Heart right ventricle (tissue), 16 donors: ENCODE measurements at regions not wholly inside any gene's neighbourhood (a gene's known extent, or its start where the extent isn't known, plus 50 kb on each side); places are given as distances from the start of the nearest gene placed in this dataset.

ENCODE experiments used
- ATAC-seq, 8 donors: fragments of 200-7000 bp; cut with Tn5 transposase; one replicate each; pipeline ENCODE4 v1.9.1; 2020; ENCODE audit warnings: mild to moderate bottlenecking in 8 of 8, moderate library complexity in 8 of 8, moderate number of reproducible peaks in 1 of 8
- DNase-seq, 2 donors: peaks; one replicate each; pipeline ENCODE4 v3.0.0-alpha.2; 2020
- H3K27ac ChIP-seq, 10 donors: fragments of 200-600 bp; sonication (generic) in 2 of 10; one replicate each; pipeline versions ENCODE4 v1.5.0 to v1.8.0; 2020 to 2022; ENCODE audit warnings: mild to moderate bottlenecking in 3 of 10
- H3K27me3 ChIP-seq, 7 donors: fragments of 200-600 bp; one replicate each; pipeline ENCODE4 v1.8.0; 2021 to 2022; ENCODE audit warnings: mild to moderate bottlenecking in 2 of 7
- H3K36me3 ChIP-seq, 9 donors: fragments of 200-600 bp; sonication (generic) in 1 of 9; one replicate each; pipeline versions ENCODE4 v1.5.0 to v1.8.0; 2020 to 2022; ENCODE audit warnings: mild to moderate bottlenecking in 2 of 9
- H3K4me1 ChIP-seq, 9 donors: fragments of 200-600 bp; sonication (generic) in 1 of 9; one replicate each; pipeline versions ENCODE4 v1.5.0 to v1.8.0; 2020 to 2022; ENCODE audit warnings: mild to moderate bottlenecking in 4 of 9
- H3K4me3 ChIP-seq, 10 donors: fragments of 200-600 bp; sonication (generic) in 2 of 10; one replicate each; pipeline versions ENCODE4 v1.5.0 to v1.8.0; 2020 to 2022; ENCODE audit warnings: mild to moderate bottlenecking in 7 of 10, moderate library complexity in 2 of 10
- H3K9me3 ChIP-seq, 11 donors: fragments of 200-600 bp in 10 of 11; sonication (generic) in 2 of 11; one replicate each; pipeline versions ENCODE4 v1.5.0 to v1.8.0; 2013 to 2022; ENCODE audit warnings: mild to moderate bottlenecking in 2 of 11, control low read depth in 1 of 11, moderate library complexity in 1 of 11
- WGBS, 2 donors: extraction: QIAGEN DNeasy Blood & Tissue Kit; methylation state at CpG; one replicate each; pipeline ENCODE4 v1.1.7; 2013; ENCODE audit warnings: inconsistent platforms in 1 of 2; 5-methylcytosine and 5-hydroxymethylcytosine counted together
- intact Hi-C, 10 donors: fragments of 100-400 bp; cut with DNase I; formaldehyde crosslinking; loops; one replicate each; pipeline versions ENCODE4 v1.11.1 to v1.14.2; 2022
- TF ChIP-seq, protein P1 (sequence below), 9 donors: fragments of 200-600 bp; sonication (generic) in 2 of 9; IDR thresholded peaks; one replicate each; pipeline versions ENCODE4 v1.5.0 to v1.8.0; 2021 to 2022; ENCODE audit warnings: antibody characterized with exemption in 9 of 9, mild to moderate bottlenecking in 5 of 9, moderate library complexity in 1 of 9
- donor health status: Arrhythmogenic right ventricular cardiomyopathy.
- donor health status: ischemic (EF 13 %, LVEDD 7.1; RV severe dilation, severe dysfunction).
- donor health status: healthy with polysubstance abuse.
- donor health status: DM: no; HTN: yes; CAD: no.
- donor health status: DM: no; HTN: no; CAD: no.
- donor health status: ischemic (EF 25% LVEDD 6.9; RV normal size, moderate dysfunction).
- donor health status: ischemic (EF 25% LVEDD 5.7; RV mildly dilated, moderate dysfunction).
- donor health status: healthy.
- donor health status: DM: yes; HTN: yes; CAD: no.
- donor health status: Ischemic cardiomyopathy.
- donor health status: ischemic (EF 35%, LVEDD 5.7; RV mildly dilated, moderate dysfunction).
- donor health status: nonischemic (EF 11% LVEDD 7.7; RV severe dilation, severe dysfunction).
- donor health status: DM: yes; HTN: yes; CAD: no.
- donor health status: PGD.
- donor health status: ischemic (EF 29% LVEDD 5.4; RV normal size, mild dysfunction).
- donor health status: nonischemic (EF 23%, LVEDD 6.1; RV moderate dilation, normal function).

DNA sequence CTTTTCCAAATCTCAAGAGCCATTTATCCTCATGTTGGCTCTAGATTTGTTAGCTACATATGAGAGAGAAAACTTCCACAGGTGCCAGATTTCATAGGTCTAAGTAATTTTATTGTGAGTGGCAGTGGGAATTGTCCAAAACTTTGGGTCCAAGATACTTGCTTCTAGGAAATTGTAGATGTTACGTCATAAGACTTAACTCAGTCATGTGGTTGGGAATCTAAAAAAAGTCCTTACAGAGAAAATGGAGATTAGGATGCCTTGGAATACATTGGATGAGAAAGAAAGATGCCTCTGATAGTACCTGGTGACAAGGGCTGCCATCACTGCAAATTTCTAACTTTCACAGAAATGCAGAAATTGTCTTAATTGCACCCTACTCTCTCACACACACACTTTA is 506.5 kb downstream of the C4orf33 start:
- no peaks in the 10 kb centered on the region for H3K27me3 ChIP-seq
- ATAC-seq, result no peak
- no peak overlapping the region for H3K27ac ChIP-seq
- TF ChIP-seq, protein P1, sequence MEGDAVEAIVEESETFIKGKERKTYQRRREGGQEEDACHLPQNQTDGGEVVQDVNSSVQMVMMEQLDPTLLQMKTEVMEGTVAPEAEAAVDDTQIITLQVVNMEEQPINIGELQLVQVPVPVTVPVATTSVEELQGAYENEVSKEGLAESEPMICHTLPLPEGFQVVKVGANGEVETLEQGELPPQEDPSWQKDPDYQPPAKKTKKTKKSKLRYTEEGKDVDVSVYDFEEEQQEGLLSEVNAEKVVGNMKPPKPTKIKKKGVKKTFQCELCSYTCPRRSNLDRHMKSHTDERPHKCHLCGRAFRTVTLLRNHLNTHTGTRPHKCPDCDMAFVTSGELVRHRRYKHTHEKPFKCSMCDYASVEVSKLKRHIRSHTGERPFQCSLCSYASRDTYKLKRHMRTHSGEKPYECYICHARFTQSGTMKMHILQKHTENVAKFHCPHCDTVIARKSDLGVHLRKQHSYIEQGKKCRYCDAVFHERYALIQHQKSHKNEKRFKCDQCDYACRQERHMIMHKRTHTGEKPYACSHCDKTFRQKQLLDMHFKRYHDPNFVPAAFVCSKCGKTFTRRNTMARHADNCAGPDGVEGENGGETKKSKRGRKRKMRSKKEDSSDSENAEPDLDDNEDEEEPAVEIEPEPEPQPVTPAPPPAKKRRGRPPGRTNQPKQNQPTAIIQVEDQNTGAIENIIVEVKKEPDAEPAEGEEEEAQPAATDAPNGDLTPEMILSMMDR (IDR thresholded peaks at IDR 0.05), result no peak
- intact Hi-C loops, result no loop called here
- DNase-seq, result no peak
- H3K4me3 ChIP-seq, result no peak overlapping the region
- H3K9me3 ChIP-seq, result no peaks in the 10 kb centered on the region
- no peaks in the 10 kb centered on the region for H3K36me3 ChIP-seq
- WGBS, 2 donors, result 96 to 100% methylated on average over 1 of the region's 1 CpG
- no peaks in the 10 kb centered on the region for H3K4me1 ChIP-seq

DNA sequence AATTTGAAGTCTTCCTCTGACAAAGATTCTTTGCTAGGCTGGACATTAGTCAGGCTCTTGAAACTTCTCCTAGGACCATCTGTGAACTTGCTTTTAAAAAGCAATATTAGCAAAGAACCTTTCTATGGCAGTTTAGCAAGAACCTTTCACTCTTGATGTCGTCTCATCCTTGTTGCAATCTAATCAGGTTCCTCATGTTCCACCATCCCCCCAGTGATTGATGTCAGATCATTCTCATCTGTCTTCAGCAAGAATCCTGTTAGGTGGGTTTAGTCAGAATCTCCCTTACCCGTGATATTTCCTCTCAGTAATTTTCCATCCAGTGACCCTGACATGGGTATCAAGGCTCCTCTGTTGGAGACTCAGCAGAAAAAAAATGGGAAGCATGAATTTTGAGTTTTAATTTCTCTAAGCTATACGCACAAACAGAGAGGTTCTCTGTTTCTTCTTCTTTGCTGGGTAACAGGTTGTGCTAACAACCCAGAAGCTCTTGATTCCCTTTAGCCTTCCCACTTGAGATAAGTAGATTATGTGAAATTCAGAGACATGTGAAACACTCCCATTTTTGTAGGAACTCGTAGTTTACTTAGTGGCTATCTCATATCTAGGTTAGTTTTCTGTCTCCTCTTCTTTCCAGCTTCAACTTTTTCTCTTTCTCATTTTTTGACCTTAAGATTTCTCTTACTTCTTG is 507.4 kb downstream of the C4orf33 start:
- Histone ChIP-seq H3K4me3 (no peak overlapping the region), H3K9me3 (no peaks in the 10 kb centered on the region), H3K27ac (no peak overlapping the region), H3K27me3 (no peaks in the 10 kb centered on the region), H3K4me1 (no peaks in the 10 kb centered on the region), H3K36me3 (no peaks in the 10 kb centered on the region)
- no peak for ATAC-seq
- DNase-seq, result no peak
- TF ChIP-seq, protein P1 (IDR thresholded peaks at IDR 0.05), result no peak
- WGBS, 2 donors, result 77 to 80% methylated on average over 4 of the region's 4 CpGs
- intact Hi-C loops, result no loop called here

DNA sequence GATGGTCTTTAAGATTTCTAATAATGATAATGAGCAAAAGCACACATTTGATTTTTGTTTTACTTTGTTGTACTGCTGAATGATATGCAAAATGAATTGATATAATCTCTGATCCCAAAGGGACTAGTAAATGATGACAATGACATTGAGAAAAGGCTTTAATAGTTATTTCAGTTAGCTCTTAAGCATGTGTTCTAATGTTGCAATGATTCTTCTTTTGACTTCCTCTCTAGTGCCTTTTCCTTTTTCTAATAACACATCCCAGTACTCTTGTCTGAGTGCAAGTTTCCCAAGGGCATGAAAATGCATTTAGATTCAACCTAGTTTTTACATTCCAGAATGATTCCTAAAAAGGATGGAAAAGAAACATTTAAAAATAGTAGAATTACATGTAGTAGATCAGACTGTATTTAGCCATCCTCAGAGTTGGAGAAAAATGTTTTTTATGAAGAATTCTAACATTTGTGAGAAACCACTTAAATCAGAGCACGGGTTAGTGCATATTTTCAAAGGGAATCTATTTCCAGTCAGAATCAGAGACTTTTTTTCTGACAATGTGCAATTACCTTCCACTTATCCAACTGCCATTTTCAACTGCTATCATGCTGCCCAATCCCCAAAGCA is 508.8 kb downstream of the C4orf33 start:
- ATAC-seq (no peak), DNase-seq (no peak)
- intact Hi-C loops, result no loop called here
- no peaks in the 10 kb centered on the region for H3K27me3 ChIP-seq
- no peaks in the 10 kb centered on the region for H3K36me3 ChIP-seq
- TF ChIP-seq, protein P1 (IDR thresholded peaks at IDR 0.05), result no peak
- H3K27ac ChIP-seq, result no peak overlapping the region
- WGBS, 2 donors, result 70 to 71% methylated on average over 1 of the region's 1 CpG
- H3K4me3 ChIP-seq, result no peak overlapping the region
- no peaks in the 10 kb centered on the region for H3K9me3 ChIP-seq
- no peaks in the 10 kb centered on the region for H3K4me1 ChIP-seq

DNA sequence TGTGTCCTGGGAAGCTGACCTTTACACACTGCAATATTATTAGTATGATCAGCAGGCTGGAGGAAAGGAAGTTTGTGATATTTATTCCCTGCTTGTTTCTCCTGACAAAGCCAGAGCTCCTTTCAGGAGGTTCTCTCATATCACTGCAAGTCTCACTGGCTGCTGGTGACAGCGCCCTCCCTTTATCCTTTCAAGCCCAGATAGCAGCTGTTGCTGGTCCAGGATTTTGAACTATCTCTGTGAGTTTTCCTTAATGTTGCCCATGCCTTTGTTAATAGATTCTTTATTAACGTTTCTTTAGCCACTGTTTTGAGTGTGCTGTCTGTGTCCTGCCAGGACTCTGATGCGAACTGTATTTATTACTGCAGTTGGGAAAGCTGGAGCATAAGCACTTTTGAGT is 518.7 kb downstream of the C4orf33 start:
- no peaks in the 10 kb centered on the region for H3K27me3 ChIP-seq
- intact Hi-C loops, result no loop called here
- H3K36me3 ChIP-seq, result no peaks in the 10 kb centered on the region
- TF ChIP-seq, protein P1 (IDR thresholded peaks at IDR 0.05), result no peak
- no peak for ATAC-seq
- peaks cover 0 to 6% (median 0%) of the 10 kb centered on the region in 9 donors for H3K4me1 ChIP-seq
- no peak for DNase-seq
- WGBS, 2 donors, result 22 to 25% methylated on average over 3 of the region's 3 CpGs
- H3K4me3 ChIP-seq, result no peak overlapping the region
- no peaks in the 10 kb centered on the region for H3K9me3 ChIP-seq
- H3K27ac ChIP-seq, result no peak overlapping the region
